Stomach (tissue), 4 donors: ENCODE measurements at regions not wholly inside any gene's neighbourhood (a gene's known extent, or its start where the extent isn't known, plus 50 kb on each side); places are given as distances from the start of the nearest gene placed in this dataset.

ENCODE experiments used
- CTCF ChIP-seq, 7 experiments: fragments of 450-650 bp in 4 of 7; fragments of 200-600 bp in 3 of 7; sonication (generic) in 3 of 7; IDR thresholded peaks; one replicate each; pipeline ENCODE4 v1.5.1; 2016 to 2019; ENCODE audit warnings: antibody characterized with exemption in 7 of 7, control low read depth in 2 of 7, mild to moderate bottlenecking in 1 of 7
- POLR2A ChIP-seq, 4 donors: fragments of 450-650 bp; IDR thresholded peaks; one replicate each; pipeline ENCODE4 v1.6.1; 2016; ENCODE audit warnings: antibody characterized with exemption in 4 of 4, control low read depth in 2 of 4, mild to moderate bottlenecking in 1 of 4, moderate library complexity in 1 of 4
- POLR2AphosphoS5 ChIP-seq, 3 donors: sonication (generic); formaldehyde crosslinking; IDR thresholded peaks; one replicate each; pipeline ENCODE4 v1.6.1; 2016; ENCODE audit warnings: antibody characterized with exemption in 3 of 3

GRCh38 chr7:83301416-83301815 lies 138.7 kb upstream of the PCLO start:
- TF ChIP-seq CTCF (IDR thresholded peaks at IDR 0.05) (no peak), POLR2A (IDR thresholded peaks at IDR 0.05) (no peak), POLR2AphosphoS5 (IDR thresholded peaks at IDR 0.05) (no peak)
